ENCODE measurements at regions not wholly inside any gene's neighbourhood (a gene's known extent, or its start where the extent isn't known, plus 50 kb on each side); places are given as distances from the start of the nearest gene placed in this dataset.

GRCh38 chr2:14354231-14354630 is 278.3 kb upstream of the LRATD1 start:
- H3K27me3 ChIP-seq (ENCODE audit: low read depth, low read length), result no peaks in the 10 kb centered on the region
- no peak for TF ChIP-seq CTCF (IDR thresholded peaks at IDR 0.05; ENCODE audit: low read depth, low read length)
- TF ChIP-seq EZH2phosphoT487 (IDR thresholded peaks at IDR 0.05; ENCODE audit: low read depth), result no peak
- no peak overlapping the region for H2AFZ ChIP-seq (ENCODE audit: low read depth, low read length)
- no peaks in the 10 kb centered on the region for H4K20me1 ChIP-seq (ENCODE audit: insufficient read depth, low read length)
- H3K4me1 ChIP-seq (ENCODE audit: low read length), result no peaks in the 10 kb centered on the region
- no peaks in the 10 kb centered on the region for H3K79me2 ChIP-seq (ENCODE audit: low read length)
- H3K36me3 ChIP-seq (replicated peaks; ENCODE audit: low read depth, low read length), result no peaks in the 10 kb centered on the region
- H3K27ac ChIP-seq (ENCODE audit: low read length), result no peak overlapping the region
- H3K9ac ChIP-seq (ENCODE audit: low read length), result no peak overlapping the region
- no peaks in the 10 kb centered on the region for H3K9me3 ChIP-seq (ENCODE audit: insufficient read depth, low read length)
- H3K4me3 ChIP-seq (ENCODE audit: low read length), result no peak overlapping the region
- no peak overlapping the region for H3K4me2 ChIP-seq (ENCODE audit: low read length)

GRCh38 chr2:14355102-14355501 is 277.4 kb upstream of the LRATD1 start:
- no peak for TF ChIP-seq CTCF (IDR thresholded peaks at IDR 0.05; ENCODE audit: low read depth, low read length)
- TF ChIP-seq EZH2phosphoT487 (IDR thresholded peaks at IDR 0.05; ENCODE audit: low read depth), result no peak
- H2AFZ ChIP-seq (ENCODE audit: low read depth, low read length), result no peak overlapping the region
- H3K27me3 ChIP-seq (ENCODE audit: low read depth, low read length), result no peaks in the 10 kb centered on the region
- no peak overlapping the region for H3K4me2 ChIP-seq (ENCODE audit: low read length)
- H3K79me2 ChIP-seq (ENCODE audit: low read length), result no peaks in the 10 kb centered on the region
- no peaks in the 10 kb centered on the region for H3K36me3 ChIP-seq (replicated peaks; ENCODE audit: low read depth, low read length)
- no peak overlapping the region for H3K4me3 ChIP-seq (ENCODE audit: low read length)
- H3K27ac ChIP-seq (ENCODE audit: low read length), result no peak overlapping the region
- H3K9me3 ChIP-seq (ENCODE audit: insufficient read depth, low read length), result no peaks in the 10 kb centered on the region
- no peaks in the 10 kb centered on the region for H4K20me1 ChIP-seq (ENCODE audit: insufficient read depth, low read length)
- no peak overlapping the region for H3K9ac ChIP-seq (ENCODE audit: low read length)
- no peaks in the 10 kb centered on the region for H3K4me1 ChIP-seq (ENCODE audit: low read length)

GRCh38 chr2:14358339-14358738 is 274.2 kb upstream of the LRATD1 start:
- TF ChIP-seq EZH2phosphoT487 (IDR thresholded peaks at IDR 0.05; ENCODE audit: low read depth), result no peak
- TF ChIP-seq CTCF (IDR thresholded peaks at IDR 0.05; ENCODE audit: low read depth, low read length), result no peak
- no peak overlapping the region for H3K9ac ChIP-seq (ENCODE audit: low read length)

GRCh38 chr2:14358774-14359173 is 273.7 kb upstream of the LRATD1 start:
- Histone ChIP-seq H2AFZ (ENCODE audit: low read depth, low read length) (no peak overlapping the region), H3K9me3 (ENCODE audit: insufficient read depth, low read length) (no peaks in the 10 kb centered on the region), H3K4me1 (ENCODE audit: low read length) (peaks cover 11% of the 10 kb centered on the region), H3K9ac (ENCODE audit: low read length) (no peak overlapping the region), H3K36me3 (replicated peaks; ENCODE audit: low read depth, low read length) (no peaks in the 10 kb centered on the region), H3K4me3 (ENCODE audit: low read length) (no peak overlapping the region), H3K27ac (ENCODE audit: low read length) (no peak overlapping the region), H3K4me2 (ENCODE audit: low read length) (no peak overlapping the region), H3K27me3 (ENCODE audit: low read depth, low read length) (no peaks in the 10 kb centered on the region), H3K79me2 (ENCODE audit: low read length) (no peaks in the 10 kb centered on the region), H4K20me1 (ENCODE audit: insufficient read depth, low read length) (no peaks in the 10 kb centered on the region)
- no peak for TF ChIP-seq EZH2phosphoT487 (IDR thresholded peaks at IDR 0.05; ENCODE audit: low read depth)
- no peak for TF ChIP-seq CTCF (IDR thresholded peaks at IDR 0.05; ENCODE audit: low read depth, low read length)

More at GRCh38 chr2:14358339-14358738, 274.2 kb upstream of the LRATD1 start:
- H4K20me1 ChIP-seq (ENCODE audit: insufficient read depth, low read length), result no peaks in the 10 kb centered on the region
- H3K4me2 ChIP-seq (ENCODE audit: low read length), result no peak overlapping the region
- no peaks in the 10 kb centered on the region for H3K79me2 ChIP-seq (ENCODE audit: low read length)
- no peak overlapping the region for H3K27ac ChIP-seq (ENCODE audit: low read length)
- no peaks in the 10 kb centered on the region for H3K9me3 ChIP-seq (ENCODE audit: insufficient read depth, low read length)
- no peak overlapping the region for H3K4me3 ChIP-seq (ENCODE audit: low read length)
- no peak overlapping the region for H2AFZ ChIP-seq (ENCODE audit: low read depth, low read length)
- peaks cover 7% of the 10 kb centered on the region for H3K4me1 ChIP-seq (ENCODE audit: low read length)
- H3K27me3 ChIP-seq (ENCODE audit: low read depth, low read length), result no peaks in the 10 kb centered on the region
- no peaks in the 10 kb centered on the region for H3K36me3 ChIP-seq (replicated peaks; ENCODE audit: low read depth, low read length)

Data from OCI-LY3 (cell line).